Activated CD8-positive, alpha-beta T cell treated with anti-CD3 and anti-CD28 coated beads for 36 hours (primary cell): ENCODE measurements at regions not wholly inside any gene's neighbourhood (a gene's known extent, or its start where the extent isn't known, plus 50 kb on each side); places are given as distances from the start of the nearest gene placed in this dataset.

Experiments used
- ATAC-seq: fragments of 200-7000 bp; cut with Tn5 transposase; one replicate; pipeline ENCODE4 v1.10.0; 2021; ENCODE audit warnings: mild to moderate bottlenecking, moderate library complexity
- CTCF ChIA-PET: fragments of 350-600 bp; sonication (Branson Sonifier 250); formaldehyde crosslinking; loops from one replicate; lab custom pipeline; 2021; ENCODE audit warnings: antibody characterized with exemption; lab: Charles Lee
- POLR2A ChIA-PET: fragments of 350-600 bp; sonication (Branson Sonifier 250); formaldehyde crosslinking; loops from one replicate; lab custom pipeline; 2021; ENCODE audit warnings: antibody characterized with exemption; lab: Charles Lee
- DNase-seq: peaks from one replicate; pipeline ENCODE4 v3.0.0-alpha.2; 2020
- H3K27ac Mint-ChIP-seq: one replicate; pipeline ENCODE4 v1.8.0; 2021; ENCODE audit warnings: mild to moderate bottlenecking, mixed read lengths
- H3K27me3 Mint-ChIP-seq: one replicate; pipeline ENCODE4 v1.8.0; 2021; ENCODE audit warnings: mixed read lengths
- H3K36me3 Mint-ChIP-seq: one replicate; pipeline ENCODE4 v1.8.0; 2021; ENCODE audit warnings: low read depth, mixed read lengths
- H3K4me1 Mint-ChIP-seq: one replicate; pipeline ENCODE4 v1.8.0; 2021; ENCODE audit warnings: low read depth, mixed read lengths
- H3K4me3 Mint-ChIP-seq: one replicate; pipeline ENCODE4 v1.8.0; 2021; ENCODE audit warnings: mild to moderate bottlenecking, moderate library complexity, mixed read lengths
- H3K9me3 Mint-ChIP-seq: one replicate; pipeline ENCODE4 v1.8.0; 2021; ENCODE audit warnings: mixed read lengths
- intact Hi-C: fragments of 100-400 bp; cut with micrococcal nuclease; formaldehyde crosslinking; loops from one replicate; pipeline ENCODE4 v1.10.0; 2022
- TF ChIP-seq, protein P1 (sequence below): fragments of 200-600 bp; IDR thresholded peaks from one replicate; pipeline ENCODE4 v1.8.0; 2022; ENCODE audit warnings: antibody characterized with exemption, mild to moderate bottlenecking

GRCh38 chr20:6623989-6624388 is 143.5 kb upstream of the BMP2 start:
- TF ChIP-seq, protein P1, sequence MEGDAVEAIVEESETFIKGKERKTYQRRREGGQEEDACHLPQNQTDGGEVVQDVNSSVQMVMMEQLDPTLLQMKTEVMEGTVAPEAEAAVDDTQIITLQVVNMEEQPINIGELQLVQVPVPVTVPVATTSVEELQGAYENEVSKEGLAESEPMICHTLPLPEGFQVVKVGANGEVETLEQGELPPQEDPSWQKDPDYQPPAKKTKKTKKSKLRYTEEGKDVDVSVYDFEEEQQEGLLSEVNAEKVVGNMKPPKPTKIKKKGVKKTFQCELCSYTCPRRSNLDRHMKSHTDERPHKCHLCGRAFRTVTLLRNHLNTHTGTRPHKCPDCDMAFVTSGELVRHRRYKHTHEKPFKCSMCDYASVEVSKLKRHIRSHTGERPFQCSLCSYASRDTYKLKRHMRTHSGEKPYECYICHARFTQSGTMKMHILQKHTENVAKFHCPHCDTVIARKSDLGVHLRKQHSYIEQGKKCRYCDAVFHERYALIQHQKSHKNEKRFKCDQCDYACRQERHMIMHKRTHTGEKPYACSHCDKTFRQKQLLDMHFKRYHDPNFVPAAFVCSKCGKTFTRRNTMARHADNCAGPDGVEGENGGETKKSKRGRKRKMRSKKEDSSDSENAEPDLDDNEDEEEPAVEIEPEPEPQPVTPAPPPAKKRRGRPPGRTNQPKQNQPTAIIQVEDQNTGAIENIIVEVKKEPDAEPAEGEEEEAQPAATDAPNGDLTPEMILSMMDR = no peak
- H3K36me3 Mint-ChIP-seq = no peaks in the 10 kb centered on the region
- H3K27me3 Mint-ChIP-seq = no peaks in the 10 kb centered on the region
- H3K4me1 Mint-ChIP-seq = no peaks in the 10 kb centered on the region
- intact Hi-C loops = no loop called here
- ChIA-PET POLR2A (no interaction called here), CTCF (no interaction called here)
- ATAC-seq = no peak
- no peak overlapping the region for H3K4me3 Mint-ChIP-seq
- H3K9me3 Mint-ChIP-seq = peaks cover 6% of the 10 kb centered on the region
- DNase-seq = no peak
- no peak overlapping the region for H3K27ac Mint-ChIP-seq

DNA sequence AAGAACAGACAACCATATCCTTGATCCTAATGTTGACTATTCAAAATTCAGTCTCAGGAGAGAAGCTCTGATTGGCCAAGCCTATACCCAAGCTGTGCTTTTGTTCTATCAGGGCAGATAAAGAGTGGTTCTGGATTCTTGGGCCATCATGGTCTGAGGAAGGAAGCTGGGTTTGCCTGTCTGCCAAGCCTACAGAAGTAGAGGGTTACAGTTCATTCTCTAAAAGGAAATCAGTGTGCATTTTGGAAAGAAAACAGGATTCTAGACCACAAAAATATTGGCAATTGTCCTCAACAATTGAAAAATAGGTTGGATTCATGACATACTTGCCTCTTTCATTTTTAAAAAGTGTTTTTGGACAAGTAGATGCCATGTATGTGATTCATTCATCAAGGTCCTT is 145.4 kb upstream of the BMP2 start:
- Mint-ChIP-seq H3K4me3 (no peak overlapping the region), H3K36me3 (no peaks in the 10 kb centered on the region), H3K4me1 (no peaks in the 10 kb centered on the region), H3K27me3 (no peaks in the 10 kb centered on the region), H3K9me3 (peaks cover 5% of the 10 kb centered on the region), H3K27ac (no peak overlapping the region)
- ChIA-PET POLR2A (no interaction called here), CTCF (no interaction called here)
- ATAC-seq (no peak), DNase-seq (no peak)
- TF ChIP-seq, protein P1 = no peak
- intact Hi-C loops = no loop called here

DNA sequence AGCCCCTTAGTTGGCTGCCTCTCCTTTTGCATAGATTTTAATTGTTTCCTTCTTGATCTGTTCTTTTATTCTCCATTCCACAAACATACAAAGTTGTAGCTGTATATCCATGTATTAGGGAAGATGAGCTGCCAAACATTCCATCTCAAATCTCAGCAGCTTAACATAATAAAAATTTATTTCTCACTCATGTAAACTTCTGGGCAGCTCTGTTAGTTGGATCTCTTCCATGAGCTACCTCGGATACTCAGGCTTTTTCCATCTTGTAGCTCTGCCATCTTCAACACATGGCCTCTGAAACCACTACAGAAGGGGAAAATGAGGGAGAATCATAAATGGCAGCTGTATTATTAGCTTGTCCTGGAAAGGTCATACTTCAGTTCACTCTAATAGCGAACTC is 149.4 kb upstream of the BMP2 start:
- TF ChIP-seq, protein P1 = no peak
- H3K9me3 Mint-ChIP-seq = no peaks in the 10 kb centered on the region
- H3K27ac Mint-ChIP-seq = no peak overlapping the region
- no peaks in the 10 kb centered on the region for H3K36me3 Mint-ChIP-seq
- ATAC-seq (no peak), DNase-seq (no peak)
- no peaks in the 10 kb centered on the region for H3K27me3 Mint-ChIP-seq
- CTCF ChIA-PET = interaction anchor here (1.1 kb wide), 1 partner anchor 18 kb away, joined by 3 read pairs; no protein-coding TSS in a partner anchor
- intact Hi-C loops = no loop called here
- POLR2A ChIA-PET = no interaction called here
- H3K4me3 Mint-ChIP-seq = no peak overlapping the region
- no peaks in the 10 kb centered on the region for H3K4me1 Mint-ChIP-seq

GRCh38 chr20:6616421-6616820 is 151.1 kb upstream of the BMP2 start:
- Mint-ChIP-seq H3K36me3 (no peaks in the 10 kb centered on the region), H3K4me1 (no peaks in the 10 kb centered on the region), H3K27me3 (no peaks in the 10 kb centered on the region), H3K27ac (no peak overlapping the region), H3K4me3 (no peak overlapping the region), H3K9me3 (peaks cover 4% of the 10 kb centered on the region)
- ChIA-PET POLR2A (no interaction called here), CTCF (no interaction called here)
- no peak for ATAC-seq
- TF ChIP-seq, protein P1 = no peak
- intact Hi-C loops = no loop called here
- no peak for DNase-seq

GRCh38 chr20:6614836-6615235 is 152.7 kb upstream of the BMP2 start:
- H3K27ac Mint-ChIP-seq = no peak overlapping the region
- H3K9me3 Mint-ChIP-seq = peaks cover 4% of the 10 kb centered on the region
- ChIA-PET CTCF (no interaction called here), POLR2A (no interaction called here)
- H3K27me3 Mint-ChIP-seq = no peaks in the 10 kb centered on the region
- no peaks in the 10 kb centered on the region for H3K36me3 Mint-ChIP-seq
- intact Hi-C loops = no loop called here
- no peak for DNase-seq
- no peak overlapping the region for H3K4me3 Mint-ChIP-seq
- no peaks in the 10 kb centered on the region for H3K4me1 Mint-ChIP-seq
- TF ChIP-seq, protein P1 = no peak
- no peak for ATAC-seq
